NB4 (cell line): ENCODE measurements at regions not wholly inside any gene's neighbourhood (a gene's known extent, or its start where the extent isn't known, plus 50 kb on each side); places are given as distances from the start of the nearest gene placed in this dataset.

Experiments
- TF ChIP-seq, protein P1 (sequence below): IDR thresholded peaks from one replicate; pipeline ENCODE4 v1.5.1; 2012; ENCODE audit warnings: low read depth, low read length
- TF ChIP-seq, protein P2 (sequence below): IDR thresholded peaks from 2 replicates; pipeline ENCODE4 v1.6.1; 2011; ENCODE audit warnings: low read depth, low read length

GRCh38 chr10:43884501-43885105, 235.9 kb upstream of the ZNF32 start:
- TF ChIP-seq, protein P1, sequence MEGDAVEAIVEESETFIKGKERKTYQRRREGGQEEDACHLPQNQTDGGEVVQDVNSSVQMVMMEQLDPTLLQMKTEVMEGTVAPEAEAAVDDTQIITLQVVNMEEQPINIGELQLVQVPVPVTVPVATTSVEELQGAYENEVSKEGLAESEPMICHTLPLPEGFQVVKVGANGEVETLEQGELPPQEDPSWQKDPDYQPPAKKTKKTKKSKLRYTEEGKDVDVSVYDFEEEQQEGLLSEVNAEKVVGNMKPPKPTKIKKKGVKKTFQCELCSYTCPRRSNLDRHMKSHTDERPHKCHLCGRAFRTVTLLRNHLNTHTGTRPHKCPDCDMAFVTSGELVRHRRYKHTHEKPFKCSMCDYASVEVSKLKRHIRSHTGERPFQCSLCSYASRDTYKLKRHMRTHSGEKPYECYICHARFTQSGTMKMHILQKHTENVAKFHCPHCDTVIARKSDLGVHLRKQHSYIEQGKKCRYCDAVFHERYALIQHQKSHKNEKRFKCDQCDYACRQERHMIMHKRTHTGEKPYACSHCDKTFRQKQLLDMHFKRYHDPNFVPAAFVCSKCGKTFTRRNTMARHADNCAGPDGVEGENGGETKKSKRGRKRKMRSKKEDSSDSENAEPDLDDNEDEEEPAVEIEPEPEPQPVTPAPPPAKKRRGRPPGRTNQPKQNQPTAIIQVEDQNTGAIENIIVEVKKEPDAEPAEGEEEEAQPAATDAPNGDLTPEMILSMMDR = no peak
- TF ChIP-seq, protein P2, sequence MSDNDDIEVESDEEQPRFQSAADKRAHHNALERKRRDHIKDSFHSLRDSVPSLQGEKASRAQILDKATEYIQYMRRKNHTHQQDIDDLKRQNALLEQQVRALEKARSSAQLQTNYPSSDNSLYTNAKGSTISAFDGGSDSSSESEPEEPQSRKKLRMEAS = no peak
